Erythroblast (primary cell): ENCODE measurements at regions not wholly inside any gene's neighbourhood (a gene's known extent, or its start where the extent isn't known, plus 50 kb on each side); places are given as distances from the start of the nearest gene placed in this dataset.

Experiments
- GATA1 ChIP-seq: IDR thresholded peaks from 2 replicates; pipeline ENCODE4 v1.6.1; 2011; ENCODE audit warnings: low read depth, mild to moderate bottlenecking, control low read depth, low read length, moderate library complexity
- POLR2A ChIP-seq: IDR thresholded peaks from 2 replicates; pipeline ENCODE4 v1.6.1; 2011; ENCODE audit warnings: mild to moderate bottlenecking, low read length

- no peak for TF ChIP-seq POLR2A
- no peak for TF ChIP-seq GATA1
These were observed 120.8 kb downstream of the RPL22L1 start for GRCh38 chr3:170749185-170749584.
